IMR-90 (cell line): ENCODE measurements at regions not wholly inside any gene's neighbourhood (a gene's known extent, or its start where the extent isn't known, plus 50 kb on each side); places are given as distances from the start of the nearest gene placed in this dataset.

Experiments used
- ATAC-seq: fragments of 200-7000 bp; cut with Tn5 transposase; 2 replicates; pipeline ENCODE4 v1.9.1; 2020; ENCODE audit warnings: low read depth, mild to moderate bottlenecking, moderate library complexity
- BruUV-seq: library from RNA; stranded (reverse); fragments of 400-500 nt; replicated peaks from 2 replicates; lab custom pipeline; 2021; lab: Mats Ljungman, UMichigan
- CTCF ChIA-PET: fragments of 300-600 bp; formaldehyde crosslinking; extraction: SDS; loops from one replicate; lab custom pipeline; 2021; ENCODE audit warnings: antibody characterized with exemption; lab: Yijun Ruan, JAX
- POLR2A ChIA-PET: fragments of 300-600 bp; sonication (Branson Sonifier 250); formaldehyde crosslinking; loops from one replicate; lab custom pipeline; 2022; ENCODE audit warnings: antibody characterized with exemption; ENCODE audit not compliant: unreplicated experiment; lab: Charles Lee
- DNase-seq: peaks from one replicate; pipeline ENCODE4 v3.0.0; 2013
- H2AFZ ChIP-seq: replicated peaks from 2 replicates; pipeline ENCODE3; 2013; ENCODE audit warnings: low read length, mild to moderate bottlenecking; ENCODE audit not compliant: poor library complexity
- H2AK5ac ChIP-seq: 2 replicates; pipeline ENCODE4 v1.6.1; 2013; ENCODE audit warnings: low read depth, low read length, inconsistent platforms
- H2AK9ac ChIP-seq: replicated peaks from 2 replicates; pipeline ENCODE3; 2013; ENCODE audit warnings: mild to moderate bottlenecking, low read depth, low read length, moderate library complexity; ENCODE audit not compliant: poor library complexity
- H2BK120ac ChIP-seq: 2 replicates; pipeline ENCODE4 v1.6.1; 2013; ENCODE audit warnings: low read depth, low read length, inconsistent platforms
- H2BK15ac ChIP-seq: 3 replicates; pipeline ENCODE4 v1.6.1; 2013; ENCODE audit warnings: low read depth, low read length, inconsistent platforms
- H2BK20ac ChIP-seq: 2 replicates; pipeline ENCODE4 v1.6.1; 2013; ENCODE audit warnings: low read depth, mild to moderate bottlenecking, inconsistent platforms, low read length, moderate library complexity
- H2BK5ac ChIP-seq: 2 replicates; pipeline ENCODE4 v1.6.1; 2013; ENCODE audit warnings: mild to moderate bottlenecking, low read depth, low read length, inconsistent platforms; ENCODE audit not compliant: poor library complexity, severe bottlenecking
- H3K14ac ChIP-seq: replicated peaks from 2 replicates; pipeline ENCODE4 v1.6.1; 2013; ENCODE audit warnings: low read depth, low read length, inconsistent platforms
- H3K18ac ChIP-seq: 2 replicates; pipeline ENCODE4 v1.6.1; 2013; ENCODE audit warnings: low read depth, low read length, control low read depth
- H3K23ac ChIP-seq: 2 replicates; pipeline ENCODE4 v1.6.1; 2013; ENCODE audit warnings: low read depth, low read length, inconsistent platforms
- H3K27ac ChIP-seq: 2 replicates; pipeline ENCODE4 v1.5.1; 2013; ENCODE audit warnings: mild to moderate bottlenecking, control low read depth, low read length; ENCODE audit not compliant: insufficient read depth
- H3K27me3 ChIP-seq: 2 replicates; pipeline ENCODE4 v1.6.1; 2013; ENCODE audit warnings: low read length; ENCODE audit not compliant: control insufficient read depth, insufficient read depth
- H3K36me3 ChIP-seq: 2 replicates; pipeline ENCODE4 v1.6.1; 2013; ENCODE audit warnings: low read length, mixed read lengths; ENCODE audit not compliant: control insufficient read depth, insufficient read depth
- H3K4ac ChIP-seq: 2 replicates; pipeline ENCODE4 v1.6.1; 2013; ENCODE audit warnings: low read depth, low read length, inconsistent platforms
- H3K4me1 ChIP-seq: 2 replicates; pipeline ENCODE4 v1.6.1; 2013; ENCODE audit warnings: low read length, mixed read lengths; ENCODE audit not compliant: control insufficient read depth, insufficient read depth
- H3K4me2 ChIP-seq: 2 replicates; pipeline ENCODE4 v1.6.1; 2013; ENCODE audit warnings: low read depth, mild to moderate bottlenecking, control low read depth, low read length, moderate library complexity
- H3K4me3 ChIP-seq: 2 replicates; pipeline ENCODE4 v1.5.1; 2013; ENCODE audit warnings: low read depth, mild to moderate bottlenecking, control low read depth, low read length, moderate library complexity; ENCODE audit not compliant: insufficient read depth
- H3K56ac ChIP-seq: 2 replicates; pipeline ENCODE4 v1.6.1; 2013; ENCODE audit warnings: low read length, inconsistent platforms; ENCODE audit not compliant: insufficient read depth; ENCODE audit errors: extremely low read depth
- H3K79me1 ChIP-seq, 2 experiments: 2 replicates each; pipeline ENCODE4 v1.6.1; 2013; ENCODE audit warnings: low read length in 2 of 2, inconsistent platforms in 1 of 2, low read depth in 1 of 2
- H3K9ac ChIP-seq: 2 replicates; pipeline ENCODE4 v1.6.1; 2013; ENCODE audit warnings: low read depth, low read length, control low read depth
- H3K9me1 ChIP-seq: 2 replicates; pipeline ENCODE4 v1.6.1; 2013; ENCODE audit warnings: low read length, inconsistent platforms; ENCODE audit not compliant: insufficient read depth
- H3K9me3 ChIP-seq: 2 replicates; pipeline ENCODE4 v1.6.1; 2013; ENCODE audit warnings: low read length; ENCODE audit not compliant: control insufficient read depth, insufficient read depth
- H4K20me1 ChIP-seq: 2 replicates; pipeline ENCODE4 v1.6.1; 2013; ENCODE audit warnings: low read length, inconsistent platforms; ENCODE audit not compliant: insufficient read depth
- H4K5ac ChIP-seq: 2 replicates; pipeline ENCODE4 v1.6.1; 2013; ENCODE audit warnings: mild to moderate bottlenecking, low read depth, low read length, control low read depth
- H4K8ac ChIP-seq, 2 experiments: 2 replicates each; pipeline ENCODE4 v1.6.1; 2013; ENCODE audit warnings: low read depth in 2 of 2, low read length in 2 of 2, control low read depth in 1 of 2, inconsistent platforms in 1 of 2
- H4K91ac ChIP-seq: 2 replicates; pipeline ENCODE4 v1.6.1; 2013; ENCODE audit warnings: low read depth, low read length, inconsistent platforms; ENCODE audit not compliant: insufficient read depth
- CEBPB ChIP-seq: IDR thresholded peaks from 2 replicates; pipeline ENCODE4 v1.6.1; 2012; ENCODE audit warnings: low read depth, low read length, improper control_type of control experiment
- FOS ChIP-seq: fragments of 150-350 bp; IDR thresholded peaks from 2 replicates; pipeline ENCODE4 v1.6.1; 2016; ENCODE audit warnings: low read depth, low read length
- NFE2L2 ChIP-seq: fragments of 150-350 bp; IDR thresholded peaks from 2 replicates; pipeline ENCODE4 v1.6.1; 2016; ENCODE audit warnings: low read depth, mild to moderate bottlenecking, low read length
- RCOR1 ChIP-seq: IDR thresholded peaks from 2 replicates; pipeline ENCODE4 v1.6.1; 2012; ENCODE audit warnings: mild to moderate bottlenecking, low read length, improper control_type of control experiment; ENCODE audit not compliant: insufficient replicate concordance
- WGBS, 2 experiments: methylation state at CpG; one replicate each; pipeline versions ENCODE4 v1.1.5 to v1.1.7; 2013; ENCODE audit warnings: missing lambda C conversion rate in 2 of 2; ENCODE audit not compliant: insufficient read length in 1 of 2; ENCODE audit errors: extremely low coverage in 2 of 2; 5-methylcytosine and 5-hydroxymethylcytosine counted together
- dilution Hi-C: fragments of 300-500 bp; cut with HindIII; formaldehyde crosslinking; loops from one replicate; pipeline ENCODE4 v1.14.3; 2018; ENCODE audit warnings: low sequenced_read_pairs; ENCODE audit not compliant: unreplicated experiment
- in situ Hi-C: fragments of 300-500 bp; cut with MboI; formaldehyde crosslinking; loops from 3 replicates; pipeline ENCODE4 v1.14.3; 2019; ENCODE audit warnings: low sequenced_read_pairs, inconsistent platforms, mixed read lengths
- intact Hi-C: fragments of 100-400 bp; cut with micrococcal nuclease; formaldehyde crosslinking; loops from 2 replicates; pipeline ENCODE4 v1.10.0; 2022

DNA sequence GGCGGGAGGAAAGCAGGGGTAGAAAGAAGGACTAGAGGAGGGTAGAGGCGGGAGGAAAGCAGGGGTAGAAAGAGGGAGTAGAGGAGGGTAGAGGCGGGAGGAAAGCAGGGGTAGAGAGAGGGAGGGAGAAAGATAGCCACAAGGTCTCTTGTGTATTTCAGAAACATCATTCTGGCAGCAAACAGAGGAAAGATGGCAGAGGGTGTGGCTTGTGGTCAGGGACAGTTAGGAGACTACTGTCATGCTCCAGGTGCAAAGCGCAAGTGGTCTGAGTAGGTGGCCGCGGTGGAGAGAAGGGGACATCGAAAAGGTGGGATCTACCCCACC, 82.4 kb upstream of the TAF1B start:
- H3K9me1 ChIP-seq: no peaks in the 10 kb centered on the region
- ATAC-seq (no peak), DNase-seq (no peak)
- H3K18ac ChIP-seq: no peak overlapping the region
- no peak overlapping the region for H3K4ac ChIP-seq
- 100% methylated on average over 4 of the region's 7 CpGs; no CpG with 5 or more reads in 1 of the 2 experiments for WGBS, 2 experiments
- H4K5ac ChIP-seq: no peak overlapping the region
- no peak overlapping the region for H2AFZ ChIP-seq
- peaks cover 17% of the 10 kb centered on the region for H3K27me3 ChIP-seq
- no peak overlapping the region for H2BK5ac ChIP-seq
- POLR2A ChIA-PET: no interaction called here
- no peak overlapping the region for H3K4me3 ChIP-seq
- H2AK5ac ChIP-seq: no peak overlapping the region
- H4K8ac ChIP-seq: no peak overlapping the region
- in situ Hi-C loops: no loop called here
- H2BK20ac ChIP-seq: no peak overlapping the region
- no peak overlapping the region for H3K56ac ChIP-seq
- H3K9ac ChIP-seq: no peak overlapping the region
- no peaks in the 10 kb centered on the region for H3K9me3 ChIP-seq
- no peaks in the 10 kb centered on the region for H3K79me1 ChIP-seq
- dilution Hi-C loops: no loop called here
- no peak overlapping the region for H2BK15ac ChIP-seq
- H2AK9ac ChIP-seq: no peak overlapping the region
- H4K20me1 ChIP-seq: no peaks in the 10 kb centered on the region
- no peaks in the 10 kb centered on the region for H3K36me3 ChIP-seq
- BruUV-seq: no TSS peak
- no peak overlapping the region for H4K91ac ChIP-seq
- H3K4me2 ChIP-seq: no peak overlapping the region
- no peak overlapping the region for H3K14ac ChIP-seq
- intact Hi-C loops: no loop called here
- H3K27ac ChIP-seq: no peak overlapping the region
- no peak overlapping the region for H3K23ac ChIP-seq
- TF ChIP-seq FOS (no peak), CEBPB (no peak), NFE2L2 (no peak), RCOR1 (no peak)
- peaks cover 5% of the 10 kb centered on the region for H3K4me1 ChIP-seq
- H2BK120ac ChIP-seq: no peak overlapping the region
- CTCF ChIA-PET: interaction anchor here (3.8 kb wide), 1 partner anchor 9 kb away, joined by 13 read pairs; no protein-coding TSS in a partner anchor
